ENCODE measurements at regions not wholly inside any gene's neighbourhood (a gene's known extent, or its start where the extent isn't known, plus 50 kb on each side); places are given as distances from the start of the nearest gene placed in this dataset.

DNA sequence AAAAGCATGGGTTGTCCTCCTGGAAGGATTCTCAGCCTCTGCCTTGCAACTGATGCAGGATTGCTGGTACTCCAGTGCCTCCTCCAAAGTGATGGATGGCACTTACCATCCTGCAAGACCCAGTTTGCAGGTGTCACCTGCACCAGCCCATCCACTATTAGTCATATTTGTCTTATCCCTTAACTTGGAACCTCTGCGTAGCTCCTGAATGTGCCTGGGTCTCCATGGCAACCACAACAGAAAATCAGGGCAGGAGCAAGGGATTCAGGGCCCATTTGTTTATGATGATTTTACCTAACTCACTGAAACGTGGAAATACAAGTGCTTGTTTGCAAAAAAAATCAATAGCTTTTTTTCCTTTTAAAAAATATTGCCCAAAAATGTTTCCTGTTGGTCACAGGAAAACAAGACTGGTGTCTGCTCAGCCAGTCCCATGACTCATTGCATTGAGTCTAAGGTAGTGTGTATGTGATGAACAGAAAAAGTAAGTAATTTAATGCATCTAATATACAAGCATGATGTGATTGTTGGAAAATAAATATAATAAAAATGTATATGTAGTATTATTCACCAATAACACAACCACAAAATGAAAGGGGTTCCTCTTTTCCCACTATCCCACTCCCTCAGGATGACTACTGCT is 1196.3 kb upstream of the TMEM132C start:
- WGBS (ENCODE audit: insufficient coverage), result 40% methylated on average over 2 of the region's 2 CpGs
- H3K4me1 Mint-ChIP-seq, result no peaks in the 10 kb centered on the region

DNA sequence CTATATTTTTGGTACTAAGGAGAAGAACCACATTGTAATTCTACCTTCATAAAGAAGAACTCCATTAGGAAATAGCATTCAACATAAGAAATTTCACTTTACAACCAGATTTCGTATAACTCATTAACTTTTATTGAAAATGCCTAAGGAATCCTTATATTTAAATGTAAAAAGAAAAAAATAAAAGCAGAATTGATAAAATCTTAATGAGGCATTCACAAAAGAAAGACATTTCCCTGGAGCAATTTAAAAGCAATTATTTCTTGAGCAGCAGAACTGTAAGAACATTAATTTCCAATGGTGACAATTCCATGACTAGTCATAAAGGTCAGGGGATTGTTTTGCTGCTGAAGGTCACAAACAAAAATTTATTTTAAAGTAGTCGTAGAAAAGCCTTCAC is 1192.8 kb upstream of the TMEM132C start:
- Histone ChIP-seq H3K9ac (ENCODE audit: low read length) (no peak overlapping the region), H3K79me2 (ENCODE audit: control insufficient read depth, insufficient read depth, low read length) (no peaks in the 10 kb centered on the region), H3K27me3 (replicated peaks in 1 of 4; ENCODE audit: control extremely low read depth in 1 of 4, control insufficient read depth in 3 of 4, insufficient read depth in 4 of 4, low read length in 3 of 4) (no peaks in the 10 kb centered on the region), H3K4me1 (ENCODE audit: control insufficient read depth in 2 of 2, insufficient read depth in 2 of 2, low read length in 2 of 2) (no peaks in the 10 kb centered on the region), H3K36me3 (replicated peaks in 1 of 2; ENCODE audit: control extremely low read depth in 1 of 2, control insufficient read depth in 1 of 2, extremely low read depth in 1 of 2, insufficient read depth in 2 of 2, low read length in 1 of 2) (no peaks in the 10 kb centered on the region), H3K27ac (ENCODE audit: low read length in 2 of 2) (no peak overlapping the region), H3K9me3 (ENCODE audit: control extremely low read depth in 1 of 3, control insufficient read depth in 2 of 3, insufficient read depth in 1 of 3, low read length in 2 of 3) (no peaks in the 10 kb centered on the region), H3K4me2 (replicated peaks; ENCODE audit: low read depth, low read length, poor library complexity, severe bottlenecking) (no peak overlapping the region), H4K20me1 (ENCODE audit: control insufficient read depth, insufficient read depth, low read length, poor library complexity, severe bottlenecking) (no peaks in the 10 kb centered on the region), H2AFZ (ENCODE audit: insufficient read depth, low read depth, low read length, poor library complexity, severe bottlenecking) (no peak overlapping the region), H3K4me3 (ENCODE audit: control extremely low read depth in 1 of 5, extremely low read depth in 1 of 5, insufficient read depth in 1 of 5, low read depth in 2 of 5, low read length in 4 of 5) (no peak overlapping the region)
- ChIA-PET POLR2A (no interaction called here), CTCF (no interaction called here)
- H3K9me3 Mint-ChIP-seq (ENCODE audit: insufficient read depth), result no peaks in the 10 kb centered on the region
- H3K27ac Mint-ChIP-seq, result no peak overlapping the region
- H3K4me1 Mint-ChIP-seq, result no peaks in the 10 kb centered on the region
- ATAC-seq (ENCODE audit: low read depth), result no peak
- no CpG with 5 or more reads among the region's 2 CpGs for WGBS (ENCODE audit: insufficient coverage)
- intact Hi-C loops (cut with micrococcal nuclease), result no loop called here
- no peak for DNase-seq
- TF ChIP-seq EZH2 (IDR thresholded peaks at IDR 0.05; ENCODE audit: borderline replicate concordance, insufficient read depth, low read depth, low read length, poor library complexity, severe bottlenecking), result no peak
- TF ChIP-seq, protein P1, sequence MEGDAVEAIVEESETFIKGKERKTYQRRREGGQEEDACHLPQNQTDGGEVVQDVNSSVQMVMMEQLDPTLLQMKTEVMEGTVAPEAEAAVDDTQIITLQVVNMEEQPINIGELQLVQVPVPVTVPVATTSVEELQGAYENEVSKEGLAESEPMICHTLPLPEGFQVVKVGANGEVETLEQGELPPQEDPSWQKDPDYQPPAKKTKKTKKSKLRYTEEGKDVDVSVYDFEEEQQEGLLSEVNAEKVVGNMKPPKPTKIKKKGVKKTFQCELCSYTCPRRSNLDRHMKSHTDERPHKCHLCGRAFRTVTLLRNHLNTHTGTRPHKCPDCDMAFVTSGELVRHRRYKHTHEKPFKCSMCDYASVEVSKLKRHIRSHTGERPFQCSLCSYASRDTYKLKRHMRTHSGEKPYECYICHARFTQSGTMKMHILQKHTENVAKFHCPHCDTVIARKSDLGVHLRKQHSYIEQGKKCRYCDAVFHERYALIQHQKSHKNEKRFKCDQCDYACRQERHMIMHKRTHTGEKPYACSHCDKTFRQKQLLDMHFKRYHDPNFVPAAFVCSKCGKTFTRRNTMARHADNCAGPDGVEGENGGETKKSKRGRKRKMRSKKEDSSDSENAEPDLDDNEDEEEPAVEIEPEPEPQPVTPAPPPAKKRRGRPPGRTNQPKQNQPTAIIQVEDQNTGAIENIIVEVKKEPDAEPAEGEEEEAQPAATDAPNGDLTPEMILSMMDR (IDR thresholded peaks at IDR 0.05), result no peak
- H3K4me3 Mint-ChIP-seq, result no peak overlapping the region
- H3K27me3 Mint-ChIP-seq, result no peaks in the 10 kb centered on the region

More for the DNA sequence above, 1196.3 kb upstream of the TMEM132C start:
- no peaks in the 10 kb centered on the region for H4K20me1 ChIP-seq (ENCODE audit: control insufficient read depth, insufficient read depth, low read length, poor library complexity, severe bottlenecking)
- no peak overlapping the region for H3K9ac ChIP-seq (ENCODE audit: low read length)
- H3K4me1 ChIP-seq (ENCODE audit: control insufficient read depth in 2 of 2, insufficient read depth in 2 of 2, low read length in 2 of 2), result no peaks in the 10 kb centered on the region
- H2AFZ ChIP-seq (ENCODE audit: insufficient read depth, low read depth, low read length, poor library complexity, severe bottlenecking), result no peak overlapping the region
- no peaks in the 10 kb centered on the region for H3K27me3 ChIP-seq (replicated peaks in 1 of 4; ENCODE audit: control extremely low read depth in 1 of 4, control insufficient read depth in 3 of 4, insufficient read depth in 4 of 4, low read length in 3 of 4)
- no peak for DNase-seq
- no peak overlapping the region for H3K4me2 ChIP-seq (replicated peaks; ENCODE audit: low read depth, low read length, poor library complexity, severe bottlenecking)
- no peaks in the 10 kb centered on the region for H3K9me3 Mint-ChIP-seq (ENCODE audit: insufficient read depth)
- peaks cover 0 to 2% (median 0%) of the 10 kb centered on the region in 3 donors for H3K9me3 ChIP-seq (ENCODE audit: control extremely low read depth in 1 of 3, control insufficient read depth in 2 of 3, insufficient read depth in 1 of 3, low read length in 2 of 3)
- intact Hi-C loops (cut with micrococcal nuclease), result no loop called here
- no peaks in the 10 kb centered on the region for H3K79me2 ChIP-seq (ENCODE audit: control insufficient read depth, insufficient read depth, low read length)
- H3K4me3 ChIP-seq (ENCODE audit: control extremely low read depth in 1 of 5, extremely low read depth in 1 of 5, insufficient read depth in 1 of 5, low read depth in 2 of 5, low read length in 4 of 5), result no peak overlapping the region
- no peak overlapping the region for H3K27ac Mint-ChIP-seq
- ChIA-PET POLR2A (no interaction called here), CTCF (no interaction called here)
- no peak overlapping the region for H3K4me3 Mint-ChIP-seq
- no peak for TF ChIP-seq EZH2 (IDR thresholded peaks at IDR 0.05; ENCODE audit: borderline replicate concordance, insufficient read depth, low read depth, low read length, poor library complexity, severe bottlenecking)
- TF ChIP-seq, protein P1 (IDR thresholded peaks at IDR 0.05), result no peak
- no peaks in the 10 kb centered on the region for H3K27me3 Mint-ChIP-seq
- H3K27ac ChIP-seq (ENCODE audit: low read length in 2 of 2), result no peak overlapping the region
- H3K36me3 ChIP-seq (replicated peaks in 1 of 2; ENCODE audit: control extremely low read depth in 1 of 2, control insufficient read depth in 1 of 2, extremely low read depth in 1 of 2, insufficient read depth in 2 of 2, low read length in 1 of 2), result no peaks in the 10 kb centered on the region
- no peak for ATAC-seq (ENCODE audit: low read depth)

Measured in B cell (primary cell).